Stomach (tissue), 8 donors: ENCODE measurements at regions not wholly inside any gene's neighbourhood (a gene's known extent, or its start where the extent isn't known, plus 50 kb on each side); places are given as distances from the start of the nearest gene placed in this dataset.
"Not testable (repeated sequence)": the region's sequence is repeated elsewhere in the genome, so short reads cannot be mapped to it uniquely, and the experiment has no call there.

ENCODE experiments used
- DNase-seq, 2 donors: peaks; one replicate each; pipeline versions ENCODE4 v3.0.0 to v3.0.0-alpha.2; 2013 to 2019
- H3K27ac ChIP-seq, 5 donors: fragments of 200-600 bp in 4 of 5; sonication (generic) in 4 of 5; one replicate each; pipeline ENCODE4 v1.5.1; 2013 to 2019; ENCODE audit warnings: mild to moderate bottlenecking in 1 of 5, moderate library complexity in 1 of 5
- H3K27me3 ChIP-seq, 3 donors: fragments of 200-600 bp; sonication (generic); one replicate each; pipeline ENCODE4 v1.5.1; 2017 to 2019; ENCODE audit warnings: mixed run types in 1 of 3
- H3K36me3 ChIP-seq, 4 donors: fragments of 200-600 bp; sonication (generic); 1 replicate in 3 of 4; 2 replicates in 1 of 4; pipeline ENCODE4 v1.5.1; 2016 to 2019
- H3K4me1 ChIP-seq, 4 donors: fragments of 200-600 bp; sonication (generic); one replicate each; pipeline ENCODE4 v1.5.1; 2016 to 2019
- H3K4me3 ChIP-seq, 4 donors: fragments of 200-600 bp; sonication (generic) in 3 of 4; one replicate each; pipeline ENCODE4 v1.5.1; 2016 to 2019; ENCODE audit warnings: mild to moderate bottlenecking in 1 of 4
- H3K9me3 ChIP-seq, 4 donors: fragments of 200-600 bp; sonication (generic); one replicate each; pipeline ENCODE4 v1.5.1; 2016 to 2019
- EP300 ChIP-seq: sonication (generic); formaldehyde crosslinking; IDR thresholded peaks from one replicate; pipeline ENCODE4 v1.6.1; 2017; ENCODE audit warnings: antibody characterized with exemption
- POLR2A ChIP-seq, 4 donors: fragments of 450-650 bp; IDR thresholded peaks; one replicate each; pipeline ENCODE4 v1.6.1; 2016; ENCODE audit warnings: antibody characterized with exemption in 4 of 4, control low read depth in 2 of 4, mild to moderate bottlenecking in 1 of 4, moderate library complexity in 1 of 4
- POLR2AphosphoS5 ChIP-seq, 3 donors: sonication (generic); formaldehyde crosslinking; IDR thresholded peaks; one replicate each; pipeline ENCODE4 v1.6.1; 2016; ENCODE audit warnings: antibody characterized with exemption in 3 of 3
- WGBS, 5 donors: extraction: QIAGEN DNeasy Blood & Tissue Kit in 3 of 5; methylation state at CpG; one replicate each; pipeline versions ENCODE4 v1.1.5 to v1.1.7; 2013 to 2018; 5-methylcytosine and 5-hydroxymethylcytosine counted together
- intact Hi-C: fragments of 100-400 bp; cut with DNase I; formaldehyde crosslinking; loops from one replicate; pipeline ENCODE4 v1.15.1; 2023; ENCODE audit warnings: low total_unique reads
- TF ChIP-seq, protein P1 (sequence below), 7 experiments: fragments of 450-650 bp in 4 of 7; fragments of 200-600 bp in 3 of 7; sonication (generic) in 3 of 7; IDR thresholded peaks; one replicate each; pipeline ENCODE4 v1.5.1; 2016 to 2019; ENCODE audit warnings: antibody characterized with exemption in 7 of 7, control low read depth in 2 of 7, mild to moderate bottlenecking in 1 of 7
- donor health status: healthy with polysubstance abuse.
- donor health status: Bipolar disorder and iron deficiency.
- donor health status: healthy.

DNA sequence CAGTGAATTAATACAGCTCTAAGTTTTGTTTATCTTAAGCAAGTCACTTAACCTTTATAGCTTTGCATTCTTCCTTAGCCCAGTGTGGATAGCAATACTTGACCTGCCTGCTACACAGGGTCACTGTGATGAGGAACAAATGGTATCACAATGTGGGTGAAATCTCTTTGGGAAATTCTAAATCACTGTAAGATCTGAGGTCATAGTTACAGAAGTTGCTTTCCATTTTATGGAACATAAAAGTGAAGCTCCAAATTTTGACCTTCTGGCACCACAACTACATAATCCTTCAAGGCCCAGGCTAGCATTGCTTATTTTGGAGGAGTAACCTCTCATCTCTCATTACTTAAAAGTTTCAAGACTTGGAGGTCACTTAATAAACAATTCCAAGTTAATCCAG, 227.7 kb downstream of the USP46 start:
- TF ChIP-seq EP300: no peak
- TF ChIP-seq, protein P1, sequence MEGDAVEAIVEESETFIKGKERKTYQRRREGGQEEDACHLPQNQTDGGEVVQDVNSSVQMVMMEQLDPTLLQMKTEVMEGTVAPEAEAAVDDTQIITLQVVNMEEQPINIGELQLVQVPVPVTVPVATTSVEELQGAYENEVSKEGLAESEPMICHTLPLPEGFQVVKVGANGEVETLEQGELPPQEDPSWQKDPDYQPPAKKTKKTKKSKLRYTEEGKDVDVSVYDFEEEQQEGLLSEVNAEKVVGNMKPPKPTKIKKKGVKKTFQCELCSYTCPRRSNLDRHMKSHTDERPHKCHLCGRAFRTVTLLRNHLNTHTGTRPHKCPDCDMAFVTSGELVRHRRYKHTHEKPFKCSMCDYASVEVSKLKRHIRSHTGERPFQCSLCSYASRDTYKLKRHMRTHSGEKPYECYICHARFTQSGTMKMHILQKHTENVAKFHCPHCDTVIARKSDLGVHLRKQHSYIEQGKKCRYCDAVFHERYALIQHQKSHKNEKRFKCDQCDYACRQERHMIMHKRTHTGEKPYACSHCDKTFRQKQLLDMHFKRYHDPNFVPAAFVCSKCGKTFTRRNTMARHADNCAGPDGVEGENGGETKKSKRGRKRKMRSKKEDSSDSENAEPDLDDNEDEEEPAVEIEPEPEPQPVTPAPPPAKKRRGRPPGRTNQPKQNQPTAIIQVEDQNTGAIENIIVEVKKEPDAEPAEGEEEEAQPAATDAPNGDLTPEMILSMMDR (IDR thresholded peaks at IDR 0.05): no peak
- Histone ChIP-seq H3K4me3 (no peak overlapping the region), H3K9me3 (no peaks in the 10 kb centered on the region), H3K4me1 (no peaks in the 10 kb centered on the region), H3K27ac (no peak overlapping the region), H3K36me3 (no peaks in the 10 kb centered on the region), H3K27me3 (no peaks in the 10 kb centered on the region)
- no peak for DNase-seq
- intact Hi-C loops: no loop called here

- H3K4me1 ChIP-seq: no peaks in the 10 kb centered on the region
- no peaks in the 10 kb centered on the region for H3K27me3 ChIP-seq
- intact Hi-C loops: no loop called here
- WGBS, 5 donors: 60 to 65% (median 63%) methylated on average over 4 of the region's 4 CpGs
- no peaks in the 10 kb centered on the region for H3K9me3 ChIP-seq
- no peaks in the 10 kb centered on the region for H3K36me3 ChIP-seq
- no peak overlapping the region for H3K27ac ChIP-seq
- no peak for DNase-seq
- H3K4me3 ChIP-seq: no peak overlapping the region
- TF ChIP-seq POLR2A (IDR thresholded peaks at IDR 0.05): no peak
- TF ChIP-seq POLR2AphosphoS5 (IDR thresholded peaks at IDR 0.05): no peak
- TF ChIP-seq, protein P1 (IDR thresholded peaks at IDR 0.05): no peak
- TF ChIP-seq EP300: no peak
Measured at GRCh38 chr4:52431869-52432268, 227.2 kb downstream of the USP46 start.

- 100% methylated on average over 1 of the region's 1 CpG; no CpG with 5 or more reads in 3 of the 5 donors for WGBS, 5 donors
- H3K27ac ChIP-seq, H3K27me3 ChIP-seq, H3K4me1 ChIP-seq, H3K36me3 ChIP-seq, DNase-seq, H3K4me3 ChIP-seq, intact Hi-C loops: not testable (repeated sequence)
- peaks cover 0 to 11% (median 3%) of the 10 kb centered on the region in 4 donors for H3K9me3 ChIP-seq
Measured at GRCh38 chr4:52442524-52442923, 216.6 kb downstream of the USP46 start.

DNA sequence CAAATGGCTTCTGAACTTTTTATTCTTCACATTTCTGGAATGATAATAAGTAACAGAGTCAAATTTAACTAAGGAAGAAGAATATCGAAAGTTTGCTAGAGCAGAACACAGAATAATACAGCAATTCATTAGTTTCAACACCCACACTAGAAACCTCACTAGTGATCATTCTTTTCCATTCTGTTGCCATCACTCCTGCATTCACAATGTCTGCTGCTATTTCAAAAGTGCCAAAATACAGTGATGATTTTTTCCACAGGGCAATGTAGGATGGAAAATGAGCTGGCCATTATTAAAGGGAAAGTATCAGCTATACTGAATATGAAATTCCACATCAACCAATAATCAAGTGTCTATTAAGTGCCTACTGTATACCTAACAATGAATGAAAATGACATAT, 186.7 kb downstream of the USP46 start:
- Histone ChIP-seq H3K4me1 (no peaks in the 10 kb centered on the region), H3K36me3 (no peaks in the 10 kb centered on the region), H3K27me3 (no peaks in the 10 kb centered on the region), H3K9me3 (no peaks in the 10 kb centered on the region), H3K4me3 (no peak overlapping the region), H3K27ac (no peak overlapping the region)
- intact Hi-C loops: no loop called here
- WGBS, 5 donors: 71 to 88% (median 84%) methylated on average over 1 of the region's 1 CpG
- DNase-seq: no peak
- no peak for TF ChIP-seq EP300
- TF ChIP-seq, protein P1 (IDR thresholded peaks at IDR 0.05): no peak
- no peak for TF ChIP-seq POLR2A (IDR thresholded peaks at IDR 0.05)
- TF ChIP-seq POLR2AphosphoS5 (IDR thresholded peaks at IDR 0.05): no peak

- H3K4me1 ChIP-seq: no peaks in the 10 kb centered on the region
- no peak for TF ChIP-seq POLR2AphosphoS5 (IDR thresholded peaks at IDR 0.05)
- no peak for TF ChIP-seq EP300
- no peak for TF ChIP-seq POLR2A (IDR thresholded peaks at IDR 0.05)
- TF ChIP-seq, protein P1 (IDR thresholded peaks at IDR 0.05): no peak
- H3K27me3 ChIP-seq: no peaks in the 10 kb centered on the region
- intact Hi-C loops: no loop called here
- DNase-seq: peak in 1 of 2 donors; percentile 26
- 53 to 74% (median 63%) methylated on average over 3 of the region's 3 CpGs for WGBS, 5 donors
- H3K4me3 ChIP-seq: no peak overlapping the region
- no peaks in the 10 kb centered on the region for H3K36me3 ChIP-seq
- H3K9me3 ChIP-seq: no peaks in the 10 kb centered on the region
- no peak overlapping the region for H3K27ac ChIP-seq
Measured at GRCh38 chr4:52477191-52477780, 181.8 kb downstream of the USP46 start.
